ENCODE measurements at regions not wholly inside any gene's neighbourhood (a gene's known extent, or its start where the extent isn't known, plus 50 kb on each side); places are given as distances from the start of the nearest gene placed in this dataset.

DNA sequence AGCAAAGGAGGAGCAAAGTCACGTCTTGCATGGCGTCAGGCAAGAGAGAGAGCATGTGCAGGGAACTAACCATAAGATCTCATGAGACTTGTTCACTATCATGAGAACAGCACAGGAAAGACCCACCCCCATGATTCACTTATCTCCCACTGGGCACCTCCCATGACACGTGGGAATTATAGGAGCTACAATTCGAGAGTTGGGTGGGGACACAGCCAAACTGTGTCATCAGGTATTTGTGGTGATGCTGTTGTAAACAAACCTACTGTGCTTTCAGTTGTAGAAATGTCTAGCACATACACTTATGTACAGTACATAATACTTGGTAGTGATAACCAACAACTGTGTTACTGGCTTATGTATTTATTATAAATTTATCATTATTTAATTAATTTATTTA is 128.3 kb downstream of the UTRN start:
- peaks cover 11% of the 10 kb centered on the region for H3F3A ChIP-seq (ENCODE audit: low read length, unreplicated experiment)
- no peak for TF ChIP-seq EZH2 (IDR thresholded peaks at IDR 0.05; ENCODE audit: low read length, unreplicated experiment)
- TF ChIP-seq, protein P1, sequence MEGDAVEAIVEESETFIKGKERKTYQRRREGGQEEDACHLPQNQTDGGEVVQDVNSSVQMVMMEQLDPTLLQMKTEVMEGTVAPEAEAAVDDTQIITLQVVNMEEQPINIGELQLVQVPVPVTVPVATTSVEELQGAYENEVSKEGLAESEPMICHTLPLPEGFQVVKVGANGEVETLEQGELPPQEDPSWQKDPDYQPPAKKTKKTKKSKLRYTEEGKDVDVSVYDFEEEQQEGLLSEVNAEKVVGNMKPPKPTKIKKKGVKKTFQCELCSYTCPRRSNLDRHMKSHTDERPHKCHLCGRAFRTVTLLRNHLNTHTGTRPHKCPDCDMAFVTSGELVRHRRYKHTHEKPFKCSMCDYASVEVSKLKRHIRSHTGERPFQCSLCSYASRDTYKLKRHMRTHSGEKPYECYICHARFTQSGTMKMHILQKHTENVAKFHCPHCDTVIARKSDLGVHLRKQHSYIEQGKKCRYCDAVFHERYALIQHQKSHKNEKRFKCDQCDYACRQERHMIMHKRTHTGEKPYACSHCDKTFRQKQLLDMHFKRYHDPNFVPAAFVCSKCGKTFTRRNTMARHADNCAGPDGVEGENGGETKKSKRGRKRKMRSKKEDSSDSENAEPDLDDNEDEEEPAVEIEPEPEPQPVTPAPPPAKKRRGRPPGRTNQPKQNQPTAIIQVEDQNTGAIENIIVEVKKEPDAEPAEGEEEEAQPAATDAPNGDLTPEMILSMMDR (conservative IDR thresholded peaks at IDR 0.05; ENCODE audit: low read depth, low read length), result no peak
- no peak for TF ChIP-seq EZH2phosphoT487 (IDR thresholded peaks at IDR 0.05; ENCODE audit: borderline replicate concordance, low read length)
- H3K9ac ChIP-seq (ENCODE audit: low read length), result no peak overlapping the region
- ChIA-PET CTCF (no interaction called here), POLR2A (ENCODE audit: unreplicated experiment) (no interaction called here)
- H3K4me1 ChIP-seq (ENCODE audit: insufficient read depth, low read length), result peaks cover 59% of the 10 kb centered on the region
- no peak overlapping the region for H2AFZ ChIP-seq (ENCODE audit: low read length)
- H3K27me3 ChIP-seq (ENCODE audit: low read length), result no peaks in the 10 kb centered on the region
- no peak for ATAC-seq
- peaks cover 49% of the 10 kb centered on the region for H3K79me2 ChIP-seq (ENCODE audit: low read length)
- no peaks in the 10 kb centered on the region for H3K9me3 ChIP-seq (ENCODE audit: low read length)
- peak; percentile 59 for DNase-seq
- no peaks in the 10 kb centered on the region for H3K9me2 ChIP-seq (replicated peaks; ENCODE audit: low read length)
- no peak overlapping the region for H3K4me2 ChIP-seq (ENCODE audit: low read length)
- no peak overlapping the region for H3K27ac ChIP-seq (ENCODE audit: low read length)
- no TSS peak for BruUV-seq (replicated peaks)
- intact Hi-C loops (cut with micrococcal nuclease), result loop anchor here (10.0 kb wide), 1 partner anchor 69 kb away; no protein-coding TSS in a partner anchor
- H3K4me3 ChIP-seq (ENCODE audit: low read length), result no peak overlapping the region
- H3K36me3 ChIP-seq (ENCODE audit: low read depth, low read length), result no peaks in the 10 kb centered on the region
- no peaks in the 10 kb centered on the region for H4K20me1 ChIP-seq (ENCODE audit: low read length)

GRCh38 chr6:144415014-144415413 is 129.9 kb downstream of the UTRN start:
- Histone ChIP-seq H3K9me2 (replicated peaks; ENCODE audit: low read length) (no peaks in the 10 kb centered on the region), H3K27ac (ENCODE audit: low read length) (peak overlapping the region; percentile 98), H3K9me3 (ENCODE audit: low read length) (no peaks in the 10 kb centered on the region), H3K4me3 (ENCODE audit: low read length) (peak overlapping the region; percentile 46), H4K20me1 (ENCODE audit: low read length) (no peaks in the 10 kb centered on the region), H3K79me2 (ENCODE audit: low read length) (peaks cover 55% of the 10 kb centered on the region), H3K4me1 (ENCODE audit: insufficient read depth, low read length) (peaks cover 59% of the 10 kb centered on the region), H3K9ac (ENCODE audit: low read length) (peak overlapping the region; percentile 63), H3K27me3 (ENCODE audit: low read length) (no peaks in the 10 kb centered on the region), H3K4me2 (ENCODE audit: low read length) (peak overlapping the region; percentile 83), H3K36me3 (ENCODE audit: low read depth, low read length) (no peaks in the 10 kb centered on the region), H2AFZ (ENCODE audit: low read length) (no peak overlapping the region), H3F3A (ENCODE audit: low read length, unreplicated experiment) (peaks cover 11% of the 10 kb centered on the region)
- DNase-seq (peak; percentile 91), ATAC-seq (peak; percentile 72)
- ChIA-PET POLR2A (ENCODE audit: unreplicated experiment) (interaction anchor here (0.5 kb wide), 1 partner anchor 207 kb away, joined by 3 read pairs; no protein-coding TSS in a partner anchor), CTCF (no interaction called here)
- TF ChIP-seq EZH2 (IDR thresholded peaks at IDR 0.05; ENCODE audit: low read length, unreplicated experiment) (no peak), EZH2phosphoT487 (IDR thresholded peaks at IDR 0.05; ENCODE audit: borderline replicate concordance, low read length) (no peak)
- TF ChIP-seq, protein P1 (conservative IDR thresholded peaks at IDR 0.05; ENCODE audit: low read depth, low read length), result no peak
- BruUV-seq (replicated peaks), result no TSS peak
- intact Hi-C loops (cut with micrococcal nuclease), result loop anchor here (2.0 to 10.0 kb wide), 3 partner anchors 67 to 128 kb away; no protein-coding TSS in a partner anchor

DNA sequence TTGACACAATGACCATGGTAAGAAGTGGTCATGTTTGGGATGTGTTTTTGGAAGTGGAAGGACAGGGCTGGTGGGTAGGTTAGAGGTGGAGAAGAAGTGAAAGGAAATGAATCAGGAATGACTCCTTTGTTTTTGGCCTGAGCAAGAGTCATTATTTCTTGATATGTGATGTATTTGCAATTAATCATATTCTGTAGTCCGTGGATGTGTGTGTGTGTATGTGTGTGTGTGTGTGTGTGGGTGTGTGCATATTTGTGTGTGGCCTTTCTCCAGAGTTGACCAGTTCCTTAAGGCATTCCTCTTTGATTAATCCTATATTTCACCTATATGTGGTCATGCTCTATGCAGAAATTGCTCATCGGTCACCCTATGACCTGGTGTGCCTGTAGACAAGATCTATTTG is 130.7 kb downstream of the UTRN start:
- TF ChIP-seq, protein P1 (conservative IDR thresholded peaks at IDR 0.05; ENCODE audit: low read depth, low read length), result no peak
- TF ChIP-seq EZH2 (IDR thresholded peaks at IDR 0.05; ENCODE audit: low read length, unreplicated experiment) (no peak), EZH2phosphoT487 (IDR thresholded peaks at IDR 0.05; ENCODE audit: borderline replicate concordance, low read length) (no peak)
- Histone ChIP-seq H3K79me2 (ENCODE audit: low read length) (peaks cover 61% of the 10 kb centered on the region), H4K20me1 (ENCODE audit: low read length) (no peaks in the 10 kb centered on the region), H3F3A (ENCODE audit: low read length, unreplicated experiment) (peaks cover 11% of the 10 kb centered on the region), H3K27ac (ENCODE audit: low read length) (peak overlapping the region; percentile 98), H3K9me2 (replicated peaks; ENCODE audit: low read length) (no peaks in the 10 kb centered on the region), H2AFZ (ENCODE audit: low read length) (no peak overlapping the region), H3K4me3 (ENCODE audit: low read length) (peak overlapping the region; percentile 46), H3K4me2 (ENCODE audit: low read length) (peak overlapping the region; percentile 83), H3K36me3 (ENCODE audit: low read depth, low read length) (no peaks in the 10 kb centered on the region), H3K9ac (ENCODE audit: low read length) (peak overlapping the region; percentile 63), H3K4me1 (ENCODE audit: insufficient read depth, low read length) (peaks cover 59% of the 10 kb centered on the region), H3K9me3 (ENCODE audit: low read length) (no peaks in the 10 kb centered on the region), H3K27me3 (ENCODE audit: low read length) (no peaks in the 10 kb centered on the region)
- DNase-seq, result peak; percentile 85
- ChIA-PET CTCF (no interaction called here), POLR2A (ENCODE audit: unreplicated experiment) (no interaction called here)
- no TSS peak for BruUV-seq (replicated peaks)
- ATAC-seq, result peak; percentile 58
- intact Hi-C loops (cut with micrococcal nuclease), result loop anchor here (2.0 to 10.0 kb wide), 3 partner anchors 66 to 129 kb away; no protein-coding TSS in a partner anchor

Measured in PC-3 (cell line).